PFSK-1 (cell line): ENCODE measurements at regions not wholly inside any gene's neighbourhood (a gene's known extent, or its start where the extent isn't known, plus 50 kb on each side); places are given as distances from the start of the nearest gene placed in this dataset.

Experiments used
- FOXP2 ChIP-seq: optimal IDR thresholded peaks from 2 replicates; pipeline ENCODE3; 2011; ENCODE audit warnings: borderline replicate concordance, control low read depth, inconsistent platforms; ENCODE audit not compliant: insufficient read depth; ENCODE audit errors: extremely low read length, extremely low read depth
- POLR2AphosphoS5 ChIP-seq: IDR thresholded peaks from 2 replicates; pipeline ENCODE4 v1.6.1; 2012; ENCODE audit warnings: low read depth, mild to moderate bottlenecking, control low read depth, low read length, moderate library complexity
- REST ChIP-seq, 2 experiments: IDR thresholded peaks; 2 replicates each; pipeline versions ENCODE4 v1.6.1 to v1.8.0; 2011 to 2012; ENCODE audit warnings: low read depth in 2 of 2, low read length in 2 of 2, control low read depth in 1 of 2, inconsistent platforms in 1 of 2, mild to moderate bottlenecking in 1 of 2, moderate library complexity in 1 of 2; ENCODE audit not compliant: insufficient read depth in 1 of 2
- SIN3A ChIP-seq: IDR thresholded peaks from 2 replicates; pipeline ENCODE4 v1.6.1; 2012; ENCODE audit warnings: mild to moderate bottlenecking, low read length, moderate library complexity, borderline replicate concordance; ENCODE audit not compliant: insufficient read depth
- TAF1 ChIP-seq: IDR thresholded peaks from 2 replicates; pipeline ENCODE4 v1.6.1; 2012; ENCODE audit warnings: low read length, control low read depth, borderline replicate concordance; ENCODE audit not compliant: insufficient read depth

DNA sequence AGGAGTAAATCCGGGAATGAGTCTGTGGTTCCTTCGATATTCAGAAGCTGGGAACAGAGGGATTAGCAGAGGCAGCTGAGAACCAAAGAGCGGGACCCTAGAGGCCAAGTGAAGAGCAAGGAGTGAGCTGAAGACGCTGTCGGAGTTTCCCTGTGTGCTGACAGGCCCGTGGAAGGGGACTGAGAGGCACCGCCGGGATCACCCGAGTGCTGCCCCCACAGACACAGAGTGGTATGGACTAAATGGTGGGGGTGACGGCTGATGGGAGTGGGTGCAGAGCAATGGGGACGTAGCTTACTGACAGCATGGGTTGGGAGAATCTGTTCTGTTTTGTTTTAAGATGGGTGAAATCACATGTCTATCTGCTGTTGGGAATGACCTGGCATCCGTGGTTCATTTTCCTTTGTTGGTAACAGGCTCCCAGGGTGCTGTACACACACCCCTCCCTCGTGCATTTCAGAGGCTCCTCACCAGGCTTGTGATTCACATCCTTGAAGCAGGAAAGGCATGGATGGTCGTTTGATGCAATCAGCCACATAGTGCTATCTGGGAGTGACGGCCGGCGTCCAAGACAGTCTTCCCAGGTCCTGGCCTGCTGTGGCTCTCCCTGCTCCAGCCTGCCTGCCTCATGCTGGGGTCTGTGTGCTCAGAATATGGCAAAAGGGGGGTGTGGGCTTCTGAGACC, 97.4 kb downstream of the THBS2 start:
- no peak for TF ChIP-seq TAF1
- TF ChIP-seq POLR2AphosphoS5 = no peak

- TF ChIP-seq REST (IDR thresholded peaks at IDR 0.05; ENCODE audit: insufficient read depth in 1 of 2, low read depth in 2 of 2, low read length in 2 of 2) (no peak), POLR2AphosphoS5 (no peak), FOXP2 (no peak), TAF1 (no peak), SIN3A (no peak)
These were observed 98.2 kb downstream of the THBS2 start for GRCh38 chr6:169155481-169155880.

DNA sequence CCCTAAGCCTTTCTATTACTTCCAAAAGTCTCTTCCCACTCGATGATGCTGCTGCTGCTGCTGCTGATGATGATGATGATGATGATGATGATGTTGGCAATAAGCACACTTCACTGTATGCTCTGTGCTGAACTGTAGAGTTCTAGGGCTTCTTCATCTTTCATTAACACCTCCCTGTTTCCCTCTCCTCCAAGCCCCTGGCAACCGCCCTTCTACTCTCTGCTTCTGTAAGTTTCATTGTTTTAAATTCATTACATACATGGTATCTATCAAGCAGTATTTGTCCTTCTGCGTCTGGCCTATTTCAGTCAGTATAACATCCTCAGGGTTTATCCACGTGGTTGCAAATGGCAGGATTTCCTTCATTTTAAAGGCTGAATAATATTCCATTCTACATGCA, 100.2 kb downstream of the THBS2 start:
- TF ChIP-seq POLR2AphosphoS5 (no peak), TAF1 (no peak), SIN3A (no peak), REST (IDR thresholded peaks at IDR 0.05; ENCODE audit: insufficient read depth in 1 of 2, low read depth in 2 of 2, low read length in 2 of 2) (no peak), FOXP2 (no peak)

GRCh38 chr6:169146521-169146920, 107.1 kb downstream of the THBS2 start:
- TF ChIP-seq FOXP2 (no peak), SIN3A (no peak), TAF1 (no peak), REST (IDR thresholded peaks at IDR 0.05; ENCODE audit: insufficient read depth in 1 of 2, low read depth in 2 of 2, low read length in 2 of 2) (no peak)

- TF ChIP-seq TAF1 (no peak), POLR2AphosphoS5 (no peak), FOXP2 (no peak), REST (IDR thresholded peaks at IDR 0.05; ENCODE audit: insufficient read depth in 1 of 2, low read depth in 2 of 2, low read length in 2 of 2) (no peak), SIN3A (no peak)
These were observed 107.6 kb downstream of the THBS2 start for GRCh38 chr6:169145991-169146501.
